ENCODE measurements at regions not wholly inside any gene's neighbourhood (a gene's known extent, or its start where the extent isn't known, plus 50 kb on each side); places are given as distances from the start of the nearest gene placed in this dataset.
A peak's percentile ranks its signal among the peaks of the same experiment; 100 is the strongest.

GRCh38 chr10:31754803-31755624, 173.6 kb downstream of the ARHGAP12 start:
- Histone ChIP-seq H3K27me3 (ENCODE audit: control insufficient read depth, insufficient read depth, low read length) (no peaks in the 10 kb centered on the region), H3K36me3 (replicated peaks; ENCODE audit: control insufficient read depth, insufficient read depth, low read length) (no peaks in the 10 kb centered on the region), H3K4me3 (ENCODE audit: insufficient read depth, low read depth, low read length) (no peak overlapping the region)
- peak; percentile 75 for DNase-seq

GRCh38 chr10:31753681-31754080, 174.9 kb downstream of the ARHGAP12 start:
- DNase-seq, result no peak
- Histone ChIP-seq H3K27me3 (ENCODE audit: control insufficient read depth, insufficient read depth, low read length) (no peaks in the 10 kb centered on the region), H3K4me3 (ENCODE audit: insufficient read depth, low read depth, low read length) (no peak overlapping the region), H3K36me3 (replicated peaks; ENCODE audit: control insufficient read depth, insufficient read depth, low read length) (no peaks in the 10 kb centered on the region)

- Histone ChIP-seq H3K4me3 (ENCODE audit: insufficient read depth, low read depth, low read length) (no peak overlapping the region), H3K27me3 (ENCODE audit: control insufficient read depth, insufficient read depth, low read length) (no peaks in the 10 kb centered on the region), H3K36me3 (replicated peaks; ENCODE audit: control insufficient read depth, insufficient read depth, low read length) (no peaks in the 10 kb centered on the region)
- DNase-seq, result no peak
Observed at GRCh38 chr10:31752170-31752569, 176.5 kb downstream of the ARHGAP12 start.

GRCh38 chr10:31751738-31752080, 176.9 kb downstream of the ARHGAP12 start:
- H3K27me3 ChIP-seq (ENCODE audit: control insufficient read depth, insufficient read depth, low read length), result no peaks in the 10 kb centered on the region
- DNase-seq, result no peak
- no peaks in the 10 kb centered on the region for H3K36me3 ChIP-seq (replicated peaks; ENCODE audit: control insufficient read depth, insufficient read depth, low read length)
- no peak overlapping the region for H3K4me3 ChIP-seq (ENCODE audit: insufficient read depth, low read depth, low read length)

- no peak for DNase-seq
- Histone ChIP-seq H3K36me3 (replicated peaks; ENCODE audit: control insufficient read depth, insufficient read depth, low read length) (no peaks in the 10 kb centered on the region), H3K27me3 (ENCODE audit: control insufficient read depth, insufficient read depth, low read length) (no peaks in the 10 kb centered on the region), H3K4me3 (ENCODE audit: insufficient read depth, low read depth, low read length) (no peak overlapping the region)
Observed at GRCh38 chr10:31751051-31751737, 177.4 kb downstream of the ARHGAP12 start.

- Histone ChIP-seq H3K4me3 (ENCODE audit: insufficient read depth, low read depth, low read length) (no peak overlapping the region), H3K36me3 (replicated peaks; ENCODE audit: control insufficient read depth, insufficient read depth, low read length) (no peaks in the 10 kb centered on the region), H3K27me3 (ENCODE audit: control insufficient read depth, insufficient read depth, low read length) (no peaks in the 10 kb centered on the region)
- peak; percentile 50 for DNase-seq
Observed at GRCh38 chr10:31749981-31750840, 178.4 kb downstream of the ARHGAP12 start.

- DNase-seq, result peak; percentile 41
- Histone ChIP-seq H3K27me3 (ENCODE audit: control insufficient read depth, insufficient read depth, low read length) (no peaks in the 10 kb centered on the region), H3K36me3 (replicated peaks; ENCODE audit: control insufficient read depth, insufficient read depth, low read length) (no peaks in the 10 kb centered on the region), H3K4me3 (ENCODE audit: insufficient read depth, low read depth, low read length) (no peak overlapping the region)
Observed at GRCh38 chr10:31749301-31749700, 179.3 kb downstream of the ARHGAP12 start.

- H3K27me3 ChIP-seq (ENCODE audit: control insufficient read depth, insufficient read depth, low read length), result no peaks in the 10 kb centered on the region
- no peaks in the 10 kb centered on the region for H3K36me3 ChIP-seq (replicated peaks; ENCODE audit: control insufficient read depth, insufficient read depth, low read length)
- no peak overlapping the region for H3K4me3 ChIP-seq (ENCODE audit: insufficient read depth, low read depth, low read length)
- no peak for DNase-seq
Observed at GRCh38 chr10:31745612-31746376, 182.8 kb downstream of the ARHGAP12 start.

GRCh38 chr10:31744025-31744424, 184.6 kb downstream of the ARHGAP12 start:
- H3K4me3 ChIP-seq (ENCODE audit: insufficient read depth, low read depth, low read length), result no peak overlapping the region
- no peaks in the 10 kb centered on the region for H3K36me3 ChIP-seq (replicated peaks; ENCODE audit: control insufficient read depth, insufficient read depth, low read length)
- no peak for DNase-seq
- H3K27me3 ChIP-seq (ENCODE audit: control insufficient read depth, insufficient read depth, low read length), result no peaks in the 10 kb centered on the region

- Histone ChIP-seq H3K27me3 (ENCODE audit: control insufficient read depth, insufficient read depth, low read length) (no peaks in the 10 kb centered on the region), H3K4me3 (ENCODE audit: insufficient read depth, low read depth, low read length) (no peak overlapping the region), H3K36me3 (replicated peaks; ENCODE audit: control insufficient read depth, insufficient read depth, low read length) (no peaks in the 10 kb centered on the region)
- DNase-seq, result no peak
Observed at GRCh38 chr10:31742255-31742654, 186.4 kb downstream of the ARHGAP12 start.

- Histone ChIP-seq H3K36me3 (replicated peaks; ENCODE audit: control insufficient read depth, insufficient read depth, low read length) (no peaks in the 10 kb centered on the region), H3K27me3 (ENCODE audit: control insufficient read depth, insufficient read depth, low read length) (no peaks in the 10 kb centered on the region), H3K4me3 (ENCODE audit: insufficient read depth, low read depth, low read length) (no peak overlapping the region)
- no peak for DNase-seq
Observed at GRCh38 chr10:31741473-31741872, 187.2 kb downstream of the ARHGAP12 start.

- DNase-seq, result no peak
- no peaks in the 10 kb centered on the region for H3K27me3 ChIP-seq (ENCODE audit: control insufficient read depth, insufficient read depth, low read length)
- H3K36me3 ChIP-seq (replicated peaks; ENCODE audit: control insufficient read depth, insufficient read depth, low read length), result no peaks in the 10 kb centered on the region
- H3K4me3 ChIP-seq (ENCODE audit: insufficient read depth, low read depth, low read length), result no peak overlapping the region
Observed at GRCh38 chr10:31739711-31740110, 188.9 kb downstream of the ARHGAP12 start.

- H3K36me3 ChIP-seq (replicated peaks; ENCODE audit: control insufficient read depth, insufficient read depth, low read length), result no peaks in the 10 kb centered on the region
- no peak for DNase-seq
- no peaks in the 10 kb centered on the region for H3K27me3 ChIP-seq (ENCODE audit: control insufficient read depth, insufficient read depth, low read length)
- no peak overlapping the region for H3K4me3 ChIP-seq (ENCODE audit: insufficient read depth, low read depth, low read length)
Observed at GRCh38 chr10:31739146-31739545, 189.5 kb downstream of the ARHGAP12 start.

GRCh38 chr10:31731711-31732110, 196.9 kb downstream of the ARHGAP12 start:
- DNase-seq, result no peak
- Histone ChIP-seq H3K36me3 (replicated peaks; ENCODE audit: control insufficient read depth, insufficient read depth, low read length) (no peaks in the 10 kb centered on the region), H3K4me3 (ENCODE audit: insufficient read depth, low read depth, low read length) (no peak overlapping the region), H3K27me3 (ENCODE audit: control insufficient read depth, insufficient read depth, low read length) (no peaks in the 10 kb centered on the region)
